Upper lobe of left lung (tissue), 4 donors: ENCODE measurements at regions not wholly inside any gene's neighbourhood (a gene's known extent, or its start where the extent isn't known, plus 50 kb on each side); places are given as distances from the start of the nearest gene placed in this dataset.

Experiments
- POLR2A ChIP-seq, 4 donors: fragments of 450-650 bp; IDR thresholded peaks; one replicate each; pipeline ENCODE4 v1.5.1; 2016 to 2017; ENCODE audit warnings: antibody characterized with exemption in 4 of 4, mild to moderate bottlenecking in 2 of 4
- POLR2AphosphoS5 ChIP-seq, 2 donors: sonication (generic); formaldehyde crosslinking; IDR thresholded peaks; one replicate each; pipeline ENCODE4 v1.5.1; 2017; ENCODE audit warnings: antibody characterized with exemption in 2 of 2
- TF ChIP-seq, protein P1 (sequence below), 6 experiments: fragments of 450-650 bp in 4 of 6; fragments of 200-600 bp in 2 of 6; sonication (generic) in 2 of 6; IDR thresholded peaks; one replicate each; pipeline ENCODE4 v1.5.1; 2016 to 2019; ENCODE audit warnings: antibody characterized with exemption in 6 of 6

DNA sequence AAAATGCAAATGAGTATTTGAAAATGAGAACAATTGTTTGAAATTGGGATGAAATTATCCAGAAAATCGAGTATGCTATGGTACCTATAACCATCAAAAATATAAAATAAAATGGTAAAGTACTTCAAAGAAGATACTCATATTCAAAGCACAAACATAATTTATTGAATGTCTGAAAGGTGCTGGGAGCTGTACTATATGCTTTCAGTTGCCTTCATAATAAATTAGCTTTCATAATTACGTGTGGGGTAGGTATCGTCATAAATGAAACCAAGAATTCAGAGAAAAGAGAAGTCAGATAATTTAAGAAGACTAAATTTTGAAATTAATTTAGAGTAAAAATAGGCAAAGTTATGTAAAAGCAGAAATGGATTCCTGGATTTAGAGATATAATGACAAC, 721.9 kb upstream of the ACVR2A start:
- TF ChIP-seq POLR2A (IDR thresholded peaks at IDR 0.05), result no peak
- TF ChIP-seq, protein P1, sequence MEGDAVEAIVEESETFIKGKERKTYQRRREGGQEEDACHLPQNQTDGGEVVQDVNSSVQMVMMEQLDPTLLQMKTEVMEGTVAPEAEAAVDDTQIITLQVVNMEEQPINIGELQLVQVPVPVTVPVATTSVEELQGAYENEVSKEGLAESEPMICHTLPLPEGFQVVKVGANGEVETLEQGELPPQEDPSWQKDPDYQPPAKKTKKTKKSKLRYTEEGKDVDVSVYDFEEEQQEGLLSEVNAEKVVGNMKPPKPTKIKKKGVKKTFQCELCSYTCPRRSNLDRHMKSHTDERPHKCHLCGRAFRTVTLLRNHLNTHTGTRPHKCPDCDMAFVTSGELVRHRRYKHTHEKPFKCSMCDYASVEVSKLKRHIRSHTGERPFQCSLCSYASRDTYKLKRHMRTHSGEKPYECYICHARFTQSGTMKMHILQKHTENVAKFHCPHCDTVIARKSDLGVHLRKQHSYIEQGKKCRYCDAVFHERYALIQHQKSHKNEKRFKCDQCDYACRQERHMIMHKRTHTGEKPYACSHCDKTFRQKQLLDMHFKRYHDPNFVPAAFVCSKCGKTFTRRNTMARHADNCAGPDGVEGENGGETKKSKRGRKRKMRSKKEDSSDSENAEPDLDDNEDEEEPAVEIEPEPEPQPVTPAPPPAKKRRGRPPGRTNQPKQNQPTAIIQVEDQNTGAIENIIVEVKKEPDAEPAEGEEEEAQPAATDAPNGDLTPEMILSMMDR (IDR thresholded peaks at IDR 0.05), result no peak
- TF ChIP-seq POLR2AphosphoS5 (IDR thresholded peaks at IDR 0.05), result no peak
